ENCODE measurements at regions not wholly inside any gene's neighbourhood (a gene's known extent, or its start where the extent isn't known, plus 50 kb on each side); places are given as distances from the start of the nearest gene placed in this dataset.

DNA sequence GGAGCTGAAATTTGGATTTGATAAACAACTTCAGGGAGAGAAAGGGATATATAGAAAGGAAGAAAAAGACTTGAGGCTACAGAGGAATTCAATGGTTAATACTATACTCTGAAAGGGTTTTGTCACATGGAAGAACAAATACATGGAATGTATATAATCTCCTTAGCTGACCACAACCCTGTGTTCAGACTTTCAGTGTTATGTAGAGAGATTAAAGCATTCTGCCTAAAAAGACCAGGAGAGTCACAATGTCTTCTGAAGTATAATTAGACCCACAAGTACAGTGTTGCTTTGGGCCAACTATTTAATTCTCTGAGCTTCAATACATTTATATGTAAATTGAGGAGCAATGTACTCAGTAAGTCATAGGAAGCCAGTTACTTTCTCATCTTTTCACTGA, 123.8 kb upstream of the FSHR start:
- TF ChIP-seq, protein P1, sequence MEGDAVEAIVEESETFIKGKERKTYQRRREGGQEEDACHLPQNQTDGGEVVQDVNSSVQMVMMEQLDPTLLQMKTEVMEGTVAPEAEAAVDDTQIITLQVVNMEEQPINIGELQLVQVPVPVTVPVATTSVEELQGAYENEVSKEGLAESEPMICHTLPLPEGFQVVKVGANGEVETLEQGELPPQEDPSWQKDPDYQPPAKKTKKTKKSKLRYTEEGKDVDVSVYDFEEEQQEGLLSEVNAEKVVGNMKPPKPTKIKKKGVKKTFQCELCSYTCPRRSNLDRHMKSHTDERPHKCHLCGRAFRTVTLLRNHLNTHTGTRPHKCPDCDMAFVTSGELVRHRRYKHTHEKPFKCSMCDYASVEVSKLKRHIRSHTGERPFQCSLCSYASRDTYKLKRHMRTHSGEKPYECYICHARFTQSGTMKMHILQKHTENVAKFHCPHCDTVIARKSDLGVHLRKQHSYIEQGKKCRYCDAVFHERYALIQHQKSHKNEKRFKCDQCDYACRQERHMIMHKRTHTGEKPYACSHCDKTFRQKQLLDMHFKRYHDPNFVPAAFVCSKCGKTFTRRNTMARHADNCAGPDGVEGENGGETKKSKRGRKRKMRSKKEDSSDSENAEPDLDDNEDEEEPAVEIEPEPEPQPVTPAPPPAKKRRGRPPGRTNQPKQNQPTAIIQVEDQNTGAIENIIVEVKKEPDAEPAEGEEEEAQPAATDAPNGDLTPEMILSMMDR (IDR thresholded peaks at IDR 0.05): no peak
- no peak for TF ChIP-seq POLR2A (IDR thresholded peaks at IDR 0.05)
